GM21528 (cell line): ENCODE measurements at regions not wholly inside any gene's neighbourhood (a gene's known extent, or its start where the extent isn't known, plus 50 kb on each side); places are given as distances from the start of the nearest gene placed in this dataset.

ENCODE experiments used
- ATAC-seq: cut with Tn5 transposase; IDR thresholded peaks from one replicate; pipeline ENCODE4 v1.9.1; 2021; ENCODE audit warnings: mild to moderate bottlenecking, moderate library complexity; ENCODE audit not compliant: unreplicated experiment, low FRiP score

GRCh38 chr11:134622458-134622857 lies 210.4 kb upstream of the B3GAT1 start:
- no peak for ATAC-seq

GRCh38 chr11:134617360-134617759 lies 205.3 kb upstream of the B3GAT1 start:
- ATAC-seq, result no peak

- no peak for ATAC-seq
Measured at GRCh38 chr11:134616038-134616437, 204.0 kb upstream of the B3GAT1 start.

- ATAC-seq, result no peak
Measured at GRCh38 chr11:134615041-134615615, 203.1 kb upstream of the B3GAT1 start.

GRCh38 chr11:134614141-134614540 lies 202.1 kb upstream of the B3GAT1 start:
- no peak for ATAC-seq

- ATAC-seq, result no peak
Measured at GRCh38 chr11:134613646-134614045, 201.6 kb upstream of the B3GAT1 start.

- ATAC-seq, result no peak
Measured at GRCh38 chr11:134612140-134613030, 200.3 kb upstream of the B3GAT1 start.

- ATAC-seq, result no peak
Measured at GRCh38 chr11:134611537-134611936, 199.5 kb upstream of the B3GAT1 start.

- no peak for ATAC-seq
Measured at GRCh38 chr11:134610116-134610910, 198.3 kb upstream of the B3GAT1 start.

- no peak for ATAC-seq
Measured at GRCh38 chr11:134609361-134610115, 197.5 kb upstream of the B3GAT1 start.

GRCh38 chr11:134607963-134608750 lies 196.1 kb upstream of the B3GAT1 start:
- no peak for ATAC-seq

GRCh38 chr11:134606251-134606650 lies 194.2 kb upstream of the B3GAT1 start:
- ATAC-seq, result no peak

GRCh38 chr11:134604886-134605285 lies 192.8 kb upstream of the B3GAT1 start:
- ATAC-seq, result no peak

- ATAC-seq, result no peak
Measured at GRCh38 chr11:134599299-134599771, 187.3 kb upstream of the B3GAT1 start.

GRCh38 chr11:134598368-134598767 lies 186.3 kb upstream of the B3GAT1 start:
- no peak for ATAC-seq

- no peak for ATAC-seq
Measured at GRCh38 chr11:134597452-134597851, 185.4 kb upstream of the B3GAT1 start.

- no peak for ATAC-seq
Measured at GRCh38 chr11:134596404-134596803, 184.4 kb upstream of the B3GAT1 start.

GRCh38 chr11:134592391-134592990 lies 180.4 kb upstream of the B3GAT1 start:
- ATAC-seq, result peak; percentile 58

- no peak for ATAC-seq
Measured at GRCh38 chr11:134591338-134591737, 179.3 kb upstream of the B3GAT1 start.
